B cell (primary cell): ENCODE measurements at regions not wholly inside any gene's neighbourhood (a gene's known extent, or its start where the extent isn't known, plus 50 kb on each side); places are given as distances from the start of the nearest gene placed in this dataset.

Source experiments
- ATAC-seq: fragments of 200-7000 bp; cut with Tn5 transposase; one replicate; pipeline ENCODE4 v1.10.0; 2021; ENCODE audit warnings: low read depth, mild to moderate bottlenecking, moderate number of reproducible peaks, moderate library complexity
- CTCF ChIA-PET: fragments of 350-600 bp; sonication (Branson Sonifier 250); formaldehyde crosslinking; loops from one replicate; lab custom pipeline; 2021; ENCODE audit warnings: antibody characterized with exemption, inconsistent platforms; lab: Charles Lee
- POLR2A ChIA-PET: fragments of 350-600 bp; sonication (Branson Sonifier 250); formaldehyde crosslinking; loops from one replicate; lab custom pipeline; 2021; ENCODE audit warnings: antibody characterized with exemption; lab: Charles Lee
- DNase-seq: peaks from one replicate; pipeline ENCODE4 v3.0.0; 2013
- H2AFZ ChIP-seq: 2 replicates; pipeline ENCODE4 v1.6.1; 2012; ENCODE audit warnings: mild to moderate bottlenecking, low read depth, low read length; ENCODE audit not compliant: insufficient read depth, poor library complexity, severe bottlenecking
- H3K27ac ChIP-seq, 2 donors: 1 replicate in 1 of 2; 2 replicates in 1 of 2; pipeline ENCODE4 v1.5.1; 2012 to 2013; ENCODE audit warnings: low read length in 2 of 2, mild to moderate bottlenecking in 2 of 2, moderate library complexity in 1 of 2
- H3K27me3 ChIP-seq, 4 experiments: fragments of 200-600 bp in 1 of 4; sonication (generic) in 1 of 4; replicated peaks in 1 of 4; 1 replicate in 2 of 4; 2 replicates in 2 of 4; pipeline versions ENCODE4 v1.6.1 to v1.7.0; 2013 to 2016; ENCODE audit warnings: low read length in 3 of 4, mild to moderate bottlenecking in 2 of 4, mixed read lengths in 1 of 4, moderate library complexity in 1 of 4; ENCODE audit not compliant: insufficient read depth in 4 of 4, control insufficient read depth in 3 of 4; ENCODE audit errors: control extremely low read depth in 1 of 4
- H3K36me3 ChIP-seq, 2 experiments: replicated peaks in 1 of 2; 1 replicate in 1 of 2; 2 replicates in 1 of 2; pipeline versions ENCODE4 v1.6.1 to v1.7.1; 2013; ENCODE audit warnings: low read length in 1 of 2; ENCODE audit not compliant: insufficient read depth in 2 of 2, control insufficient read depth in 1 of 2; ENCODE audit errors: control extremely low read depth in 1 of 2, extremely low read depth in 1 of 2
- H3K4me1 ChIP-seq, 2 donors: fragments of 200-600 bp in 1 of 2; sonication (generic) in 1 of 2; 1 replicate in 1 of 2; 2 replicates in 1 of 2; pipeline versions ENCODE4 v1.5.1 to v1.6.1; 2013 to 2017; ENCODE audit warnings: low read length in 2 of 2; ENCODE audit not compliant: control insufficient read depth in 2 of 2, insufficient read depth in 2 of 2
- H3K4me2 ChIP-seq: replicated peaks from 2 replicates; pipeline ENCODE3; 2012; ENCODE audit warnings: mild to moderate bottlenecking, low read depth, low read length; ENCODE audit not compliant: poor library complexity, severe bottlenecking
- H3K4me3 ChIP-seq, 5 experiments: fragments of 200-600 bp in 1 of 5; sonication (generic) in 1 of 5; 1 replicate in 3 of 5; 2 replicates in 2 of 5; pipeline versions ENCODE4 v1.5.1 to v1.7.0; 2011 to 2016; ENCODE audit warnings: low read length in 4 of 5, mild to moderate bottlenecking in 4 of 5, low read depth in 2 of 5, control low read depth in 1 of 5, moderate library complexity in 1 of 5; ENCODE audit not compliant: insufficient read depth in 1 of 5; ENCODE audit errors: control extremely low read depth in 1 of 5, extremely low read depth in 1 of 5
- H3K79me2 ChIP-seq: fragments of 200-600 bp; sonication (generic); one replicate; pipeline ENCODE4 v1.6.0; 2016; ENCODE audit warnings: low read length; ENCODE audit not compliant: control insufficient read depth, insufficient read depth
- H3K9ac ChIP-seq: fragments of 200-600 bp; sonication (generic); 2 replicates; pipeline ENCODE4 v1.6.1; 2017; ENCODE audit warnings: mild to moderate bottlenecking, low read length, moderate library complexity
- H3K9me3 ChIP-seq, 3 donors: one replicate each; pipeline versions ENCODE4 v1.6.1 to v1.7.1; 2013; ENCODE audit warnings: low read length in 2 of 3; ENCODE audit not compliant: control insufficient read depth in 2 of 3, insufficient read depth in 1 of 3; ENCODE audit errors: control extremely low read depth in 1 of 3
- H4K20me1 ChIP-seq: 2 replicates; pipeline ENCODE4 v1.6.0; 2012; ENCODE audit warnings: mild to moderate bottlenecking, low read length; ENCODE audit not compliant: insufficient read depth, control insufficient read depth, poor library complexity, severe bottlenecking
- H3K27ac Mint-ChIP-seq: one replicate; pipeline ENCODE4 v1.8.0; 2021; ENCODE audit warnings: mixed read lengths
- H3K27me3 Mint-ChIP-seq: one replicate; pipeline ENCODE4 v1.8.0; 2021; ENCODE audit warnings: mixed read lengths
- H3K4me1 Mint-ChIP-seq: one replicate; pipeline ENCODE4 v1.8.0; 2021; ENCODE audit warnings: mixed read lengths
- H3K4me3 Mint-ChIP-seq: one replicate; pipeline ENCODE4 v1.8.0; 2021; ENCODE audit warnings: mixed read lengths
- H3K9me3 Mint-ChIP-seq: one replicate; pipeline ENCODE4 v1.8.0; 2022; ENCODE audit warnings: mixed read lengths; ENCODE audit not compliant: insufficient read depth
- EZH2 ChIP-seq: IDR thresholded peaks from 2 replicates; pipeline ENCODE4 v1.6.1; 2012; ENCODE audit warnings: borderline replicate concordance, low read depth, mild to moderate bottlenecking, moderate library complexity, low read length; ENCODE audit not compliant: insufficient read depth, poor library complexity, severe bottlenecking
- WGBS: methylation state at CpG from one replicate; pipeline ENCODE4 v1.1.5; 2013; ENCODE audit warnings: missing lambda C conversion rate; ENCODE audit not compliant: insufficient coverage; 5-methylcytosine and 5-hydroxymethylcytosine counted together
- intact Hi-C: fragments of 100-400 bp; cut with micrococcal nuclease; formaldehyde crosslinking; loops from one replicate; pipeline ENCODE4 v1.10.0; 2022
- TF ChIP-seq, protein P1 (sequence below): fragments of 200-600 bp; IDR thresholded peaks from one replicate; pipeline ENCODE4 v1.8.0; 2022; ENCODE audit warnings: antibody characterized with exemption, mild to moderate bottlenecking

- Histone ChIP-seq H3K36me3 (no peaks in the 10 kb centered on the region), H2AFZ (no peak overlapping the region), H3K27me3 (no peaks in the 10 kb centered on the region), H3K4me3 (no peak overlapping the region), H3K9ac (no peak overlapping the region), H3K4me2 (no peak overlapping the region), H3K27ac (no peak overlapping the region), H3K79me2 (no peaks in the 10 kb centered on the region), H3K9me3 (no peaks in the 10 kb centered on the region), H4K20me1 (no peaks in the 10 kb centered on the region), H3K4me1 (peaks cover 5% of the 10 kb centered on the region in 2 donors)
- Mint-ChIP-seq H3K4me3 (no peak overlapping the region), H3K9me3 (peaks cover 4% of the 10 kb centered on the region), H3K4me1 (peaks cover 2% of the 10 kb centered on the region), H3K27ac (no peak overlapping the region), H3K27me3 (peaks cover 4% of the 10 kb centered on the region)
- DNase-seq (no peak), ATAC-seq (no peak)
- TF ChIP-seq, protein P1, sequence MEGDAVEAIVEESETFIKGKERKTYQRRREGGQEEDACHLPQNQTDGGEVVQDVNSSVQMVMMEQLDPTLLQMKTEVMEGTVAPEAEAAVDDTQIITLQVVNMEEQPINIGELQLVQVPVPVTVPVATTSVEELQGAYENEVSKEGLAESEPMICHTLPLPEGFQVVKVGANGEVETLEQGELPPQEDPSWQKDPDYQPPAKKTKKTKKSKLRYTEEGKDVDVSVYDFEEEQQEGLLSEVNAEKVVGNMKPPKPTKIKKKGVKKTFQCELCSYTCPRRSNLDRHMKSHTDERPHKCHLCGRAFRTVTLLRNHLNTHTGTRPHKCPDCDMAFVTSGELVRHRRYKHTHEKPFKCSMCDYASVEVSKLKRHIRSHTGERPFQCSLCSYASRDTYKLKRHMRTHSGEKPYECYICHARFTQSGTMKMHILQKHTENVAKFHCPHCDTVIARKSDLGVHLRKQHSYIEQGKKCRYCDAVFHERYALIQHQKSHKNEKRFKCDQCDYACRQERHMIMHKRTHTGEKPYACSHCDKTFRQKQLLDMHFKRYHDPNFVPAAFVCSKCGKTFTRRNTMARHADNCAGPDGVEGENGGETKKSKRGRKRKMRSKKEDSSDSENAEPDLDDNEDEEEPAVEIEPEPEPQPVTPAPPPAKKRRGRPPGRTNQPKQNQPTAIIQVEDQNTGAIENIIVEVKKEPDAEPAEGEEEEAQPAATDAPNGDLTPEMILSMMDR, result no peak
- TF ChIP-seq EZH2, result no peak
- intact Hi-C loops, result no loop called here
- CTCF ChIA-PET, result no interaction called here
- WGBS, result 100% methylated on average over 1 of the region's 3 CpGs
- POLR2A ChIA-PET, result no interaction called here
Observed at GRCh38 chr5:74322944-74323343, 317.6 kb downstream of the ENC1 start.

GRCh38 chr5:74322191-74322590 lies 318.3 kb downstream of the ENC1 start:
- no peak overlapping the region for H3K27ac Mint-ChIP-seq
- Histone ChIP-seq H3K9ac (no peak overlapping the region), H3K27ac (no peak overlapping the region), H2AFZ (no peak overlapping the region), H3K79me2 (no peaks in the 10 kb centered on the region), H3K9me3 (no peaks in the 10 kb centered on the region), H3K4me2 (no peak overlapping the region), H3K4me1 (peaks cover 5% of the 10 kb centered on the region in 2 donors), H3K36me3 (no peaks in the 10 kb centered on the region), H4K20me1 (no peaks in the 10 kb centered on the region), H3K27me3 (no peaks in the 10 kb centered on the region), H3K4me3 (no peak overlapping the region)
- peaks cover 4% of the 10 kb centered on the region for H3K27me3 Mint-ChIP-seq
- no peak for ATAC-seq
- ChIA-PET CTCF (no interaction called here), POLR2A (no interaction called here)
- 83% methylated on average over 2 of the region's 2 CpGs for WGBS
- H3K9me3 Mint-ChIP-seq, result peaks cover 4% of the 10 kb centered on the region
- no peak overlapping the region for H3K4me3 Mint-ChIP-seq
- TF ChIP-seq, protein P1, result no peak
- DNase-seq, result no peak
- intact Hi-C loops, result no loop called here
- peaks cover 2% of the 10 kb centered on the region for H3K4me1 Mint-ChIP-seq
